ENCODE measurements at regions not wholly inside any gene's neighbourhood (a gene's known extent, or its start where the extent isn't known, plus 50 kb on each side); places are given as distances from the start of the nearest gene placed in this dataset.

DNA sequence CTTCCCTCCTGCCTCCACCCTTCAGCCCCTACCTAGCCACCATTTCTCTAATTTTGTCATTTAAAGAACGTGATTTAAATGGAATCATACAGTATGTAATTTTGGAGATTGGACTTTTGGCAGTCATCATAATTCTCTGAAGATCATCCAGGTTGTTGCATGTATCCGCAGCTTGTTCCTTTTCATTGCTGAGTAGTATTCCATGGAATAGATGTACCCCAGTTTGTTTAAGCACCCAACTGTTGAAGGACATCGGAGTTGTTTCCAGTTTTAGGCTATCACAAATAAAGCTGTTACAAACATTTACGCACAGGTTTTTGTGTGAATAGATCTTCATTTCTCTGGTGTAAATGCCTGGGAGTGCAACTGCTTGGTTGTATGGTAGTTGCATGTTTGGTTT is 61.1 kb upstream of the PWP1 start:
- FAIRE-seq, result no peak
- no peak overlapping the region for H2AFZ ChIP-seq (ENCODE audit: low read length)
- POLR2A ChIA-PET (ENCODE audit: partially characterized antibody), result no interaction called here

More for the DNA sequence above, 61.1 kb upstream of the PWP1 start:
- no peaks in the 10 kb centered on the region for H3K4me1 ChIP-seq (replicated peaks in 1 of 4; ENCODE audit: control insufficient read depth in 3 of 4, insufficient read depth in 4 of 4, low read length in 3 of 4)
- no peak for TF ChIP-seq HDAC2 (IDR thresholded peaks at IDR 0.05; ENCODE audit: borderline replicate concordance in 1 of 2, low read depth in 2 of 2, low read length in 2 of 2)
- H3K18ac ChIP-seq (ENCODE audit: extremely low read depth, low read length), result no peak overlapping the region
- WGBS, 2 experiments (ENCODE audit: extremely low coverage in 1 of 2, insufficient coverage in 1 of 2, insufficient read length in 1 of 2, insufficient replicate concordance in 2 of 2, low coverage in 1 of 2, low lambda C conversion rate in 2 of 2, missing lambda C conversion rate in 1 of 2), result 93% methylated on average over 4 of the region's 4 CpGs; no CpG with 5 or more reads in 1 of the 2 experiments
- H2BK12ac ChIP-seq (ENCODE audit: low read depth, low read length), result no peak overlapping the region
- peaks cover 8 to 10% of the 10 kb centered on the region in 2 experiments for H3K9me3 ChIP-seq (ENCODE audit: insufficient read depth in 2 of 2, low read depth in 1 of 2, low read length in 1 of 2)
- H2BK120ac ChIP-seq (replicated peaks; ENCODE audit: low read depth, low read length), result no peak overlapping the region
- no peak overlapping the region for H2BK20ac ChIP-seq (ENCODE audit: low read length)
- no peak overlapping the region for H2BK15ac ChIP-seq (ENCODE audit: low read length)
- no peaks in the 10 kb centered on the region for H3K79me1 ChIP-seq (ENCODE audit: low read depth, low read length)
- H3K23ac ChIP-seq (ENCODE audit: insufficient read length), result no peak overlapping the region
- no peak overlapping the region for H4K8ac ChIP-seq (ENCODE audit: extremely low read depth, insufficient read depth, low read length)
- no peak overlapping the region for H2AK5ac ChIP-seq (ENCODE audit: low read depth, low read length)
- CTCF ChIA-PET (ENCODE audit: partially characterized antibody), result interaction anchor here (0.6 to 9.8 kb wide), 4 partner anchors 10 to 909 kb away, joined by 3 to 117 read pairs (median 6); no protein-coding TSS in a partner anchor
- H3K4me2 ChIP-seq (ENCODE audit: insufficient read depth in 1 of 2, low read depth in 2 of 2, low read length in 2 of 2), result no peak overlapping the region
- H3K23me2 ChIP-seq (ENCODE audit: low read depth, low read length), result no peaks in the 10 kb centered on the region
- no peaks in the 10 kb centered on the region for H3K79me2 ChIP-seq (ENCODE audit: control insufficient read depth in 1 of 2, insufficient read depth in 2 of 2, low read length in 2 of 2)
- no peak overlapping the region for H3K9ac ChIP-seq (replicated peaks in 1 of 4; ENCODE audit: extremely low read depth in 1 of 4, low read depth in 3 of 4, low read length in 3 of 4)
- 0 out of 8 replicates have a peak, but pooled peaks cover 0 to 2% (median 0%) of the 10 kb centered on the region in 4 experiments for H3K36me3 ChIP-seq (ENCODE audit: control insufficient read depth in 2 of 4, insufficient read depth in 4 of 4, low read length in 3 of 4)
- no peak overlapping the region for H4K5ac ChIP-seq (ENCODE audit: insufficient read length, low read depth, low read length)
- no peak overlapping the region for H3K4ac ChIP-seq (replicated peaks; ENCODE audit: insufficient read length, low read depth, low read length)
- H4K91ac ChIP-seq (replicated peaks; ENCODE audit: insufficient read length, low read length), result no peak overlapping the region
- H3K14ac ChIP-seq (ENCODE audit: insufficient read length), result no peak overlapping the region
- no peak overlapping the region for H2BK5ac ChIP-seq (ENCODE audit: low read depth, low read length)
- no peak overlapping the region for H3K27ac ChIP-seq (ENCODE audit: low read depth, low read length)
- H3K56ac ChIP-seq (replicated peaks; ENCODE audit: insufficient read length, low read depth, low read length), result no peak overlapping the region
- H3K4me3 ChIP-seq (ENCODE audit: extremely low read depth in 1 of 4, insufficient read depth in 2 of 4, low read depth in 3 of 4, low read length in 4 of 4), result no peak overlapping the region
- DNase-seq (ENCODE audit: low read depth in 1 of 2, low spot score in 2 of 2), result no peak
- no peaks in the 10 kb centered on the region for H3K27me3 ChIP-seq (replicated peaks in 1 of 4; ENCODE audit: control insufficient read depth in 3 of 4, extremely low read depth in 1 of 4, insufficient read depth in 3 of 4, low read length in 3 of 4)
- H4K20me1 ChIP-seq (replicated peaks in 1 of 2; ENCODE audit: control insufficient read depth in 1 of 2, insufficient read depth in 2 of 2, low read length in 2 of 2), result no peaks in the 10 kb centered on the region

Data from H1 (cell line).